MCF 10A (cell line): ENCODE measurements at regions not wholly inside any gene's neighbourhood (a gene's known extent, or its start where the extent isn't known, plus 50 kb on each side); places are given as distances from the start of the nearest gene placed in this dataset.
A peak's percentile ranks its signal among the peaks of the same experiment; 100 is the strongest.

Experiments
- BruUV-seq: library from RNA; stranded (reverse); fragments of 400-500 nt; replicated peaks from 2 replicates; lab custom pipeline; 2021; lab: Mats Ljungman, UMichigan
- CTCF ChIA-PET: fragments of 300-600 bp; sonication (Branson Sonifier 250); formaldehyde crosslinking; extraction: SDS; loops from one replicate; lab custom pipeline; 2021; ENCODE audit warnings: antibody characterized with exemption, inconsistent platforms; lab: Yijun Ruan, JAX
- POLR2A ChIA-PET: fragments of 300-600, 350-650 bp; sonication (Branson Sonifier 250); formaldehyde crosslinking; extraction: SDS; loops from one replicate; lab custom pipeline; 2020; ENCODE audit warnings: antibody characterized with exemption, inconsistent platforms; lab: Yijun Ruan, JAX
- DNase-seq: peaks from one replicate; pipeline ENCODE4 v3.0.0-alpha.2; 2018; ENCODE audit not compliant: unreplicated experiment
- H3K27ac Mint-ChIP-seq: one replicate; pipeline ENCODE4 v1.8.0; 2022; ENCODE audit warnings: mild to moderate bottlenecking, low read depth, mixed read lengths; ENCODE audit not compliant: unreplicated experiment
- H3K27me3 Mint-ChIP-seq: one replicate; pipeline ENCODE4 v1.8.0; 2022; ENCODE audit warnings: mixed read lengths; ENCODE audit not compliant: insufficient read depth, unreplicated experiment
- H3K36me3 Mint-ChIP-seq: one replicate; pipeline ENCODE4 v1.8.0; 2022; ENCODE audit warnings: mild to moderate bottlenecking, moderate library complexity, mixed read lengths; ENCODE audit not compliant: insufficient read depth, unreplicated experiment
- H3K4me1 Mint-ChIP-seq: one replicate; pipeline ENCODE4 v1.8.0; 2022; ENCODE audit warnings: mixed read lengths; ENCODE audit not compliant: insufficient read depth, unreplicated experiment
- H3K4me3 Mint-ChIP-seq: one replicate; pipeline ENCODE4 v1.8.0; 2022; ENCODE audit warnings: mild to moderate bottlenecking, moderate library complexity, mixed read lengths; ENCODE audit not compliant: unreplicated experiment
- H3K9me3 Mint-ChIP-seq: one replicate; pipeline ENCODE4 v1.8.0; 2022; ENCODE audit warnings: mixed read lengths; ENCODE audit not compliant: unreplicated experiment
- intact Hi-C: fragments of 100-400 bp; cut with micrococcal nuclease; formaldehyde crosslinking; loops from 2 replicates; pipeline ENCODE4 v1.14.1; 2022
- TF ChIP-seq, protein P1 (sequence below): fragments of 200-600 bp; IDR thresholded peaks from one replicate; pipeline ENCODE4 v1.8.0; 2022; ENCODE audit warnings: antibody characterized with exemption, mild to moderate bottlenecking; ENCODE audit not compliant: unreplicated experiment

DNA sequence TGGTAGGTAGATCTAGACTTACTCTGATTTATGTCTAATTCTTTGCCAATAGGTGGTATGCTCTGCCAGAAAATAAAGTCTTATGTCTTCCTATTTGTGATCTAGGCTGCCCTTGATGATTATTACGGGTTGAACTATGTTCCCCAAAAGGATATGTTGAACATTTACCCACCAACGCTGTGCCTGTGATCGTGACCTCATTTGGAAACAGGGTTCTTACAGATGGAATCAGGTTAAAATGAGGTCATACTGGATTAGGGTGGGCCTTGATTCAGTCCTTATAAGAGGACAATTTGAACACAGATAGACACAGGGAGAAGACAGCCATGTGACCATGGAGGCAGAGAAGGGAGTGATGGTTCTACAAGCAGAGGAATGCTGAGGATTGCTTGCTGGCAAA is 95.1 kb upstream of the BCAR3 start:
- Mint-ChIP-seq H3K27ac (peak overlapping the region; percentile 94), H3K27me3 (no peaks in the 10 kb centered on the region), H3K9me3 (no peaks in the 10 kb centered on the region), H3K4me3 (peak overlapping the region; percentile 24), H3K36me3 (peaks cover 13% of the 10 kb centered on the region), H3K4me1 (peaks cover 64% of the 10 kb centered on the region)
- TF ChIP-seq, protein P1, sequence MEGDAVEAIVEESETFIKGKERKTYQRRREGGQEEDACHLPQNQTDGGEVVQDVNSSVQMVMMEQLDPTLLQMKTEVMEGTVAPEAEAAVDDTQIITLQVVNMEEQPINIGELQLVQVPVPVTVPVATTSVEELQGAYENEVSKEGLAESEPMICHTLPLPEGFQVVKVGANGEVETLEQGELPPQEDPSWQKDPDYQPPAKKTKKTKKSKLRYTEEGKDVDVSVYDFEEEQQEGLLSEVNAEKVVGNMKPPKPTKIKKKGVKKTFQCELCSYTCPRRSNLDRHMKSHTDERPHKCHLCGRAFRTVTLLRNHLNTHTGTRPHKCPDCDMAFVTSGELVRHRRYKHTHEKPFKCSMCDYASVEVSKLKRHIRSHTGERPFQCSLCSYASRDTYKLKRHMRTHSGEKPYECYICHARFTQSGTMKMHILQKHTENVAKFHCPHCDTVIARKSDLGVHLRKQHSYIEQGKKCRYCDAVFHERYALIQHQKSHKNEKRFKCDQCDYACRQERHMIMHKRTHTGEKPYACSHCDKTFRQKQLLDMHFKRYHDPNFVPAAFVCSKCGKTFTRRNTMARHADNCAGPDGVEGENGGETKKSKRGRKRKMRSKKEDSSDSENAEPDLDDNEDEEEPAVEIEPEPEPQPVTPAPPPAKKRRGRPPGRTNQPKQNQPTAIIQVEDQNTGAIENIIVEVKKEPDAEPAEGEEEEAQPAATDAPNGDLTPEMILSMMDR, result no peak
- peak; percentile 58 for DNase-seq
- no TSS peak for BruUV-seq
- intact Hi-C loops, result no loop called here
- CTCF ChIA-PET, result interaction anchor here (4.2 kb wide), 1 partner anchor 37 kb away, joined by 21 read pairs; no protein-coding TSS in a partner anchor
- POLR2A ChIA-PET, result interaction anchor here (0.6 to 8.9 kb wide), 16 partner anchors 19 to 330 kb away, joined by 3 to 113 read pairs (median 11); partner anchors contain the start of genes BCAR3 and DNTTIP2

DNA sequence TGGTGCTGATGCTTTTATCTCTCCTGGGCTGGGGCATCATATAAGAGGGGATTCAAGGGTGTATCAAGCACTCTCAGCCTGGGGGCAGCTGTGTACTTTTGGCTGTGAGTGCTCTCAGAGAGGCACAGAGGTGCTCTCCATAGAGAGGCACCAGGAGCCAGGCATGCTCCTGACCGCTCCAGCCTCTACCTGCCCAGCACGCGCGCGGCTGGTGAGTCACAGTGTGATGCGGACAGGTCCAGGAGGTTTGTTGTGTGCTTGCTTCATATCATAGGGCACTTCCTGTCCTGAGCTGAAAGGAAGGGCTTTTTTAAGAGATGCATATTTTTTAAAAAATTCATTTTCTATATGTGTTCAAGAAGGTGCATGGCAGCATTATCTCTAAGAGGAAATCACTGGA is 93.6 kb upstream of the BCAR3 start:
- Mint-ChIP-seq H3K9me3 (no peaks in the 10 kb centered on the region), H3K4me1 (peaks cover 58% of the 10 kb centered on the region), H3K27me3 (no peaks in the 10 kb centered on the region), H3K27ac (peak overlapping the region; percentile 94), H3K4me3 (peak overlapping the region; percentile 82), H3K36me3 (peaks cover 13% of the 10 kb centered on the region)
- TF ChIP-seq, protein P1, result no peak
- ChIA-PET CTCF (interaction anchor here (0.6 to 4.2 kb wide), 12 partner anchors 11 to 438 kb away, joined by 3 to 47 read pairs (median 4); partner anchors contain the start of gene BCAR3), POLR2A (interaction anchor here (0.7 to 8.9 kb wide), 31 partner anchors 8 to 432 kb away, joined by 3 to 113 read pairs (median 6); partner anchors contain the start of genes BCAR3, DNTTIP2 and DR1)
- no TSS peak for BruUV-seq
- intact Hi-C loops, result loop anchor here (1.0 to 2.0 kb wide), 4 partner anchors 39 to 146 kb away; no protein-coding TSS in a partner anchor
- DNase-seq, result peak; percentile 91

DNA sequence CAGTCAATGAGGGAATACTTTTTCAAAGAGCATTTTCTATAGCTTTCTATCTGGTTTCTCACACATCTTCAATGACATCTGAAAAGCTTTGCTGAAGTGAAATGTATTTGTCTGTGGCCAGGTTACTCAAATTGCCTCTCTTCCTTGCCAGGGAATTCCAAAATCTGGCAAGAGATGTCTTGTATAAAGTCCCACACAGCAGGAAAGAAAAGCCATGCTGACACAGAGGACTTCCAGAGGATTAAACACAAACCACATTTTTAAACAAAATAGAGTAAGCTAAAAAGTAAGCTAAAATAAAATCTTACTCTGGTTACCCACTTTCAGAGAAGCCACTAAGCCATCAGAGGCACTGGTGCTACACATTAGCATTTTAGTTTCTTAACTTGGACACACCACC is 93.1 kb upstream of the BCAR3 start:
- Mint-ChIP-seq H3K27me3 (no peaks in the 10 kb centered on the region), H3K4me1 (peaks cover 58% of the 10 kb centered on the region), H3K9me3 (no peaks in the 10 kb centered on the region), H3K4me3 (peak overlapping the region; percentile 82), H3K27ac (peak overlapping the region; percentile 94), H3K36me3 (peaks cover 8% of the 10 kb centered on the region)
- CTCF ChIA-PET, result interaction anchor here (0.6 to 4.2 kb wide), 14 partner anchors 10 to 439 kb away, joined by 3 to 47 read pairs (median 4); partner anchors contain the start of gene BCAR3
- TF ChIP-seq, protein P1, result no peak
- POLR2A ChIA-PET, result interaction anchor here (0.6 to 8.9 kb wide), 32 partner anchors 11 to 432 kb away, joined by 3 to 113 read pairs (median 6); partner anchors contain the start of genes BCAR3, DNTTIP2 and DR1
- TSS peak; percentile 79 for BruUV-seq
- DNase-seq, result no peak
- intact Hi-C loops, result loop anchor here (1.0 to 2.0 kb wide), 4 partner anchors 40 to 146 kb away; no protein-coding TSS in a partner anchor

DNA sequence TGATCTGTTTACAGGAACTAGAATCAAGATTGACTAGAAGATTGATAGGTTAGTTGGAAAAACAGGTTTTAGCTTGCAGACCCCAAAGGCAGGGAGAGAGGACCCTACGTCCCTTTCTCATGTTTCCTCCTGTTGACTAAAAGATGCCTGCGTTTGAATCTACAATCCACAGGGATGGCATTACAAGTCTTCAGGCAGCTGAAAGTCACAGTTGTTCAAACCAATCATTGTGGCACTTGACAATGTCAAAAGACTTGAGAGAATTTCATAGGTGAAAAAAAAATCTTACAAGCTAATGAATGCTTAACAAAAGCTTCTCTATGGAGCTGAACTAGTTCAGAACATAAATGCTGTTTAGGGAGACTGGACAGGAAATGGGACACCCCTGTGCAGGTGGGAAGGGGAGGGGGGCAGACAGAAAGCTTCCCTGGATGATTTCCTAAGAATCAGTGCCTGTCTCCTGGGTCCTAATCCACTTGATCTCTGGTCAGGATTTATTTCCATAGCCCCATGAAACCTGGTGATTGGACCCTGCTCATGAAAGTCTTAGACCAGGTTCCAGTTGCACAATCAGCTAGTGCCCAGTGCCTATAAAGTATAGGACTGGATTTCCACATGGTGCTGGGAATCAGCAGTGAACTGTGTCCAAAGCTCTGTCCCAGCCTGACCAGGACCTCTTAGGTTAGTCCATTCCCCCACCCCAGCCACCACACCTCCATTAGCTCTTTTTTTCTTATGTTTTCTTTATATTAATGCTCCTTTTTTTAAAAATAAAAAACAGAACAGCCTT is 91.6 kb upstream of the BCAR3 start:
- Mint-ChIP-seq H3K27me3 (no peaks in the 10 kb centered on the region), H3K4me3 (peak overlapping the region; percentile 82), H3K4me1 (peaks cover 59% of the 10 kb centered on the region), H3K9me3 (no peaks in the 10 kb centered on the region), H3K27ac (peak overlapping the region; percentile 94), H3K36me3 (peaks cover 15% of the 10 kb centered on the region)
- peak; percentile 63 for DNase-seq
- TF ChIP-seq, protein P1, result no peak
- intact Hi-C loops, result no loop called here
- POLR2A ChIA-PET, result interaction anchor here (0.6 to 8.9 kb wide), 20 partner anchors 12 to 276 kb away, joined by 3 to 113 read pairs (median 8); partner anchors contain the start of genes BCAR3 and DNTTIP2
- BruUV-seq, result no TSS peak
- CTCF ChIA-PET, result interaction anchor here (0.6 to 4.2 kb wide), 9 partner anchors 14 to 144 kb away, joined by 3 to 47 read pairs (median 4); no protein-coding TSS in a partner anchor
